Left lobe of liver (tissue), 2 donors: ENCODE measurements at regions not wholly inside any gene's neighbourhood (a gene's known extent, or its start where the extent isn't known, plus 50 kb on each side); places are given as distances from the start of the nearest gene placed in this dataset.
"Not testable (repeated sequence)": the region's sequence is repeated elsewhere in the genome, so short reads cannot be mapped to it uniquely, and the experiment has no call there.

Experiments used
- ATAC-seq: fragments of 200-7000 bp; cut with Tn5 transposase; one replicate; pipeline ENCODE4 v1.9.1; 2020; ENCODE audit warnings: mild to moderate bottlenecking, moderate library complexity
- DNase-seq: peaks from one replicate; pipeline ENCODE4 v3.0.0-alpha.2; 2020; ENCODE audit warnings: low spot score
- donor health status: DM: no; HTN: no; CAD: no; lungs with moderate emphysema.
- donor health status: DM: no; HTN: yes; CAD: no.

GRCh38 chr9:115443890-115444289 is 325.9 kb upstream of the TNC start:
- DNase-seq = no peak
- no peak for ATAC-seq

DNA sequence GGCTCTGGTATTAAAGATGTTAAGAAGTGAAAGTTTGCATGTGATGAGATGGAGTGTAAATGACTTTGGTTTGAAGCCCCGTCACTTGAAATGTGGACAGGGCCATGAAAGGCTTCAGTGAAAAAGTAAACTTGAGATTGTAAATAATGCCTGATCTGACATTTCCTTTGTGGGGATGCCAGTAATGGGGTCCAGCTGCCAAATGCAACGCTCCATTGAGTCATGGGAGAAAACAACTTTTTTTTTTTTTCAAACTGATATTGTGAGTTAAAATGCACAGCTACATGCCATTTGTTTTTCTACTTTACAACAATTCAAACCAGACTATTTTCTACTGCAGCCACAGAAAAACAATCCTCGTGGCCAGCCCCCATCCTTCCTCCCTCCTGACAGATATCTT is 327.0 kb upstream of the TNC start:
- ATAC-seq (no peak), DNase-seq (no peak)

- ATAC-seq = no peak
- no peak for DNase-seq
Measured at GRCh38 chr9:115445655-115446054, 327.7 kb upstream of the TNC start.

GRCh38 chr9:115456515-115456914 is 338.6 kb upstream of the TNC start:
- ATAC-seq = no peak
- no peak for DNase-seq

DNA sequence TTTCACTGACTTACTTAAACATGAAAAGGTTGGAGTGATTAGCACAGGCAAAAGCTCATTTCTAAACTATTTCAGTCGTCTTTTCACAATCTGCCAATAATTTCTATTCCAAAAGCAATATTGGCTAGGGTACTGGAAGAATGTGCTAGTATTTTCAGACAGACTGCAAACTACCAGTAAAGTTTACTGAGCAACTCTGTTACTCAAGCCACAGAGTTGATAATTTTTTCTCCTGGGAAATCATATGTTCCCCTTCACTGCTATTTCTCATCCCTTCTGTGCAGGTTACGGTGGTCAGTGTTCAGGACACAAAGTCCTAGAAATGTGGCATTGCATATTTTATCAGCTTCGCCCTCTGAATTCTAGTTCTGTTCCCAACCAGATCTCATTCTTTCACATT is 343.3 kb upstream of the TNC start:
- ATAC-seq (no peak), DNase-seq (no peak)

- DNase-seq (no peak), ATAC-seq (no peak)
Measured at GRCh38 chr9:115462623-115463022, 344.7 kb upstream of the TNC start.

DNA sequence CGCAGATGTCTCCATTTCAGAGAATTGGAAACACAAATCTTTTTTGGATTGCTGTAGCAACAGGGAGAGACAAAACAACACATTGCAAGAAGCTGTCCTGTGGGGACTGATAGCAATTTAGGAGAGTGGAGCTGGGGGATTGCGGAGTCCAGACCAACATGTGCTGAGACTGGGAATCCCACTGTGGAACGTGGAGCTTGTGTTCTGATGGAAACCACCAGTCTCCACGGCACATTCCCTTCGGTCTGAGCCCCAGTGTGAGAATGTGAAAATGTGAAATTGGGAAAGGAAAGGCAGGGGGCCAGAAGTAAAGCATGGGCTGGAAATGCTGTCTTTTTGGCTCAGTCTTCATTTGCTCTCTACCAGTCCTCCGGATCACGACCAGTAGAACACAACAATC is 348.8 kb upstream of the TNC start:
- ATAC-seq (no peak), DNase-seq (no peak)

- ATAC-seq (no peak), DNase-seq (no peak)
Measured at GRCh38 chr9:115469841-115470240, 351.9 kb upstream of the TNC start.

- ATAC-seq, DNase-seq: not testable (repeated sequence)
Measured at GRCh38 chr9:115473032-115473431, 355.1 kb upstream of the TNC start.

- DNase-seq (no peak), ATAC-seq (no peak)
Measured at GRCh38 chr9:115481769-115482168, 363.8 kb upstream of the TNC start.

DNA sequence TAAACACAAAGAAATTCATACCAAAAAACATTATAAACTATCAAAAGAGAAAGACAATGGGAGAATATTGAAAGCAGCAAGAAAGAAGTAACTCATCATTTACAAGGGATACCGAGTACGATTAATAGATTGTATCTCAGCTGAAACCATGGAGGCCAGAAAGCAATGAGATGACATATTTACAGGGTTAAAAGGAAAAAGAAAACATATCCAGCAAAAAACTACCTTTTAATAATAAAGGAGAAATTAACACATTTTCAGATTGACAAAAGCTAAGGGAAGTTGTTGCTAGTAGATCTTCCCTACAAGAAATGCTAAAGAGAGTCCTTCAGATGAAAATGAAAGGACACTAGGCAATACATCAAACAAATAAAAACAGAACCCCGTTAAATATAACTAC is 364.8 kb upstream of the TNC start:
- ATAC-seq = no peak

DNA sequence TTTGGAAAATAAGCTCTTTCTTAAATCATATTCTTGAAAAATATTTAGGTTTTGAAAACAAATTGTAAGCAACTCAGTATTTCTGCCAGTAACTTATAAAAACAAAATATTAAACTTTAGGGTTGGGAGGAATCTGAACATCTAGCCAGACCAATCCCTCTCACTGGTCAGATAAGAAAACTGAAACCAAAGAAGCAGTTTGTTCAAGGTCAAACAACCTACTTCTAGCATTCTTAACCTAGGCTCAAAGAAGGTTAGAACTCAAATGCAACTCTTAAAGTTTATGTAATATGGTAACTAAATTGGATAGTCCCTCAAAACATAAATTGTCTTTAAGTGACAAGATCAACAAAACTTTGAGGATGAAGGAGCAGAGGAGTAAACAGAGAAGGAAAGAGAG is 374.9 kb upstream of the TNC start:
- no peak for ATAC-seq
- no peak for DNase-seq

More for the DNA sequence above, 364.8 kb upstream of the TNC start:
- DNase-seq = no peak

DNA sequence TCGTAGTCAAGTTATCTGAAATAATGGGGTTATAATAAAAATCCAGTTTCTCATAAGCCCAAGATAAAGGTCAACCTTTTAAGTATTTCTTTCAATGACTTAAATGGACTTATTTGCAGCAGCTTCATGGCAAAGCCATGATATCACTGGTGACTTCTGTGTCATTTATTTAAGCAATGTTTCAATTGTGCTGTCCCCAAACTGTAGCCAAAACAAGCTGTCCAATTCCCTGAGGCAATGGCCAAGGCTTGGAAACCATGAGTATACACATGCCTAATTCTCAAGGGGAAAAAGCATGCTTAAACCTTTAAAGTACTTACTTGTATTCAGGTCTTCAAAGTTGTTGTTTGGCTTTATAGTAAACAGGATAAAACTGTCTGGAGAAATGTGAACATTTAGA is 376.4 kb upstream of the TNC start:
- no peak for ATAC-seq

DNA sequence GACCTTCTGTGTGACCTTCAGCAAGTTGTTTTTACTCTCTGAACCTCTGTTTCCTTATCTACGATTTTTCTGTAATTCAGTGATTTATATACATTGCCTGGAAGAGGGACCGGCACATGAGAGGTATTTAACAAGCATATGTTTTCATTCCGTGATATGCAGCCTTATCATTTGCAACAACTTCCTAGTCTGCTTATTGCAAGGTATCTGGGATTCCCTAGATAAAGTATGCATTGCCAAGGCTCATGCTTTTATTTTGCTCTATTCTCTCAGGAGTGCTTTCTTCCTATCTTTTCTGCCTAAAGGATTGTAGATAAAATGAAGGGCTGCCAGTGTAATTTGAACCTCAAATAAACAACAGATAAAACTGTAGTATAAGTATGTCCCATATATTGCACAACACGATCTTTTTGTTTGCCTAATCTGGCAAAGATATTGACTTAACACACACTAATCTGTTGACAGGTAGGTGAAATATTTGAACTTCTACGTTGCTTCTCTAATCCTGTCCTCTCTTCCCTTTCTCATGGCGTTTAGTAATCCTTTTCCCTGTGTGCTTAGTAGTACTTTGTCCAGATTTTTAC is 377.2 kb upstream of the TNC start:
- no peak for DNase-seq

More for the DNA sequence above, 376.4 kb upstream of the TNC start:
- DNase-seq = no peak

GRCh38 chr9:115495836-115496235 is 377.9 kb upstream of the TNC start:
- ATAC-seq (no peak), DNase-seq (no peak)

More for the DNA sequence above, 377.2 kb upstream of the TNC start:
- ATAC-seq = peak; percentile 93

GRCh38 chr9:115498303-115498702 is 380.3 kb upstream of the TNC start:
- DNase-seq = no peak
- ATAC-seq = no peak

DNA sequence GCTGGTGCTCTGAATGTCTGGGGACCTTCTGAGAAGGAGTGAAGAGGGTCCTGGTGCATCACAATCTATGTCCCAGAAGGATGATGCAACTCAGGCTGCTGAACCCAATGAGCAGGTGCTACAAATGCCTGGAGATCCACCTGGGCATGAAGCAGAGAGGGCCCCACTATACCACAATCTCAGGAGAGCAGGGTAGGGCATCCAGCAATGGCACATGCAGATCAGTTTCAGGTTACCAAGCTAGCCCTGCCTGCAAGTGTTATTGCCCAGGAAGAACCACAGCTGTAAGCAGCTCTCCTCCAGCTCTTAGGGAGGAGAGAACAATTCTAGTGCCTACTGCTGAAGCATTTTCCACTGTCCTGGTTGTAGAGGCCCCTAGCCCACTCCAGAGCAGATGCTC is 389.2 kb upstream of the TNC start:
- ATAC-seq = no peak
- DNase-seq = no peak

GRCh38 chr9:115513148-115513547 is 395.2 kb upstream of the TNC start:
- ATAC-seq (no peak), DNase-seq (no peak)

DNA sequence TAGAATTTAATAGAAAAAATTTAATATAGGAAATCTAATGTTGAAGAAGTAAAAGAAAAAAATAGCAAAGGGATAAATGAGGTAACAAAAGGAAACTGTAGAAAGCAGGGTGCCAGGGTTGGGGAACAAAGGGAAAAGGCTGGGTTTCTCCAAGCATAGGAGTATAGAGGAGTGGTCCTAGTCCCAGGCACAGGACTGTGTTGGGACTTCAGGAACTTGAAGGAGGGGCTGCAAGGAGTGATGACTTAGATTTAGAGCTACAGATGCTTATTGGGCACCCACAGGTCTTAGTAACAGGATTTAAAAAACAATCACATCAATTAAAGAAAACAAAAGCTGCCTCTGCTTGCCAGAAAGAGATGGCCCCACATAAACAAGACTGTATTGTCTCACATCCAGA is 396.5 kb upstream of the TNC start:
- ATAC-seq (no peak), DNase-seq (no peak)

DNA sequence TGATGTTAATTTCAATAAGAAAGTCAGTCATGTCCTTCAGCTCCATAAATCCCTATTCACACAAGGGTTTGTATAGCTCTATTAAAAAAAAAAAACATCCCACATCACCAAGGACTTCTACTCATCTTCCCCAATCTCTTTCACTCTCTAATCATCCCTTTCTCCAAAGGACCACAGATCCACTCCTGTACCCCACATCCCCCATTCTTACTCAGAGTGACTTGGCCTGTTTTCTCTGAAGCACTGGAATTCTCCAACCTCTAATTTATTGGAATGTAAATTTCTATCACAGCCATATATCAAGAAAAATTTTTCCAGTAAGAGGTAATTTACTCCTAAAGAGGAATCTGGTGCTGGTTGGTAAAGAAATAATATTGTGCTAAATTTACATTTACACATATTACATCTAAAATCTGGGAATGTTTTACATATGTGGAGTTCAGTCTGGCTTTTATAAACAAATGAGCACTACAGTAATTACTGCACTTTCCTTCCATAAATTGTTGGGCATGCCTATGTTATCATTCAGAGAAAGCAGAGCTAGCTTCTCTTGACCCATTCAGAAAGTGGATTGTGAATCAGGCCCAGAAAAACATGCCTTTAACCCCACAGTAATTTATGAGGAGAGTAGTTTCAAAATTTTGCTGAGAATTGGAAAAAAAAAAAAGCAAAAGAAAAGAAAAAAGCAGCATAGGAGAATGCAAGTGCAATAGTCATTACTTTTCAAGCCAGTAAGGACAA is 399.5 kb upstream of the TNC start:
- ATAC-seq = no peak
- no peak for DNase-seq

GRCh38 chr9:115520646-115521045 is 402.7 kb upstream of the TNC start:
- DNase-seq = no peak
- ATAC-seq = no peak

GRCh38 chr9:115522912-115523311 is 405.0 kb upstream of the TNC start:
- DNase-seq (no peak), ATAC-seq (no peak)
